GM21786 (cell line): ENCODE measurements at regions not wholly inside any gene's neighbourhood (a gene's known extent, or its start where the extent isn't known, plus 50 kb on each side); places are given as distances from the start of the nearest gene placed in this dataset.

Experiments
- ATAC-seq: cut with Tn5 transposase; IDR thresholded peaks from one replicate; pipeline ENCODE4 v1.9.1; 2021; ENCODE audit not compliant: unreplicated experiment

GRCh38 chr12:118748478-118749380 lies 232.6 kb upstream of the SRRM4 start:
- ATAC-seq: no peak

GRCh38 chr12:118749646-118750045 lies 231.7 kb upstream of the SRRM4 start:
- ATAC-seq: no peak

GRCh38 chr12:118750666-118751065 lies 230.7 kb upstream of the SRRM4 start:
- no peak for ATAC-seq

- no peak for ATAC-seq
Observed at GRCh38 chr12:118751355-118751754, 230.0 kb upstream of the SRRM4 start.

- no peak for ATAC-seq
Observed at GRCh38 chr12:118760623-118761022, 220.7 kb upstream of the SRRM4 start.

GRCh38 chr12:118763234-118763633 lies 218.1 kb upstream of the SRRM4 start:
- ATAC-seq: no peak

- no peak for ATAC-seq
Observed at GRCh38 chr12:118773956-118774723, 207.2 kb upstream of the SRRM4 start.

GRCh38 chr12:118777504-118777903 lies 203.8 kb upstream of the SRRM4 start:
- no peak for ATAC-seq

GRCh38 chr12:118778077-118778476 lies 203.3 kb upstream of the SRRM4 start:
- ATAC-seq: no peak

- ATAC-seq: no peak
Observed at GRCh38 chr12:118780939-118781338, 200.4 kb upstream of the SRRM4 start.

- no peak for ATAC-seq
Observed at GRCh38 chr12:118781692-118782091, 199.6 kb upstream of the SRRM4 start.

GRCh38 chr12:118783703-118784102 lies 197.6 kb upstream of the SRRM4 start:
- no peak for ATAC-seq

- no peak for ATAC-seq
Observed at GRCh38 chr12:118790578-118790977, 190.8 kb upstream of the SRRM4 start.

- no peak for ATAC-seq
Observed at GRCh38 chr12:118813778-118814357, 167.5 kb upstream of the SRRM4 start.

GRCh38 chr12:118816296-118816695 lies 165.0 kb upstream of the SRRM4 start:
- ATAC-seq: no peak

- ATAC-seq: no peak
Observed at GRCh38 chr12:118821386-118821925, 159.9 kb upstream of the SRRM4 start.

- ATAC-seq: no peak
Observed at GRCh38 chr12:118822512-118822911, 158.8 kb upstream of the SRRM4 start.

- no peak for ATAC-seq
Observed at GRCh38 chr12:118827047-118827446, 154.3 kb upstream of the SRRM4 start.

GRCh38 chr12:118827606-118828005 lies 153.7 kb upstream of the SRRM4 start:
- no peak for ATAC-seq

- ATAC-seq: no peak
Observed at GRCh38 chr12:118830296-118830695, 151.0 kb upstream of the SRRM4 start.

GRCh38 chr12:118835926-118836325 lies 145.4 kb upstream of the SRRM4 start:
- ATAC-seq: no peak
